HS-27A (cell line): ENCODE measurements at regions not wholly inside any gene's neighbourhood (a gene's known extent, or its start where the extent isn't known, plus 50 kb on each side); places are given as distances from the start of the nearest gene placed in this dataset.

Experiments
- DNase-seq: peaks from one replicate; pipeline ENCODE4 v3.0.0-alpha.2; 2012; ENCODE audit warnings: low read depth, missing footprints

GRCh38 chr6:105791583-105792318, 294.4 kb upstream of the PRDM1 start:
- DNase-seq = no peak

GRCh38 chr6:105791179-105791578, 295.0 kb upstream of the PRDM1 start:
- no peak for DNase-seq

DNA sequence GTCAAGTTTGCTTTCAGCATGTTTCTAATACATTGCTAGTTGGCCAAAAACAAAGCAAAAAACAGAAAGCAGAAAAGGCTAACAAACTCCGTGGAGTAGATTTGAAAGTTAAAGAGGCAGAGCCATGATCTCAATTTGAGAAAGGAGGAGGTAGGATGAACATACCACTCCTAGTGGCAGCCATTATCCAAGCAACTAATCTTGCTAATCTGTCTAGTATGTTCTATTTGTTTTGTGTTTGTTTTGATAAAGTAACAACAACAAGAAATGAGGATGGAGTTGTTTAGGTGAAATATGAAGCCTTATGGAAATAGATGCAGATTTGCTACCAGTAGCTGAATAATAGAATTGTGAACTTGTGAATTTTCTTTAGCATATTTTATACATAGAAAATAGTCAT, 295.5 kb upstream of the PRDM1 start:
- DNase-seq = no peak

GRCh38 chr6:105789935-105790334, 296.2 kb upstream of the PRDM1 start:
- DNase-seq = no peak

GRCh38 chr6:105787747-105788146, 298.4 kb upstream of the PRDM1 start:
- DNase-seq = no peak

DNA sequence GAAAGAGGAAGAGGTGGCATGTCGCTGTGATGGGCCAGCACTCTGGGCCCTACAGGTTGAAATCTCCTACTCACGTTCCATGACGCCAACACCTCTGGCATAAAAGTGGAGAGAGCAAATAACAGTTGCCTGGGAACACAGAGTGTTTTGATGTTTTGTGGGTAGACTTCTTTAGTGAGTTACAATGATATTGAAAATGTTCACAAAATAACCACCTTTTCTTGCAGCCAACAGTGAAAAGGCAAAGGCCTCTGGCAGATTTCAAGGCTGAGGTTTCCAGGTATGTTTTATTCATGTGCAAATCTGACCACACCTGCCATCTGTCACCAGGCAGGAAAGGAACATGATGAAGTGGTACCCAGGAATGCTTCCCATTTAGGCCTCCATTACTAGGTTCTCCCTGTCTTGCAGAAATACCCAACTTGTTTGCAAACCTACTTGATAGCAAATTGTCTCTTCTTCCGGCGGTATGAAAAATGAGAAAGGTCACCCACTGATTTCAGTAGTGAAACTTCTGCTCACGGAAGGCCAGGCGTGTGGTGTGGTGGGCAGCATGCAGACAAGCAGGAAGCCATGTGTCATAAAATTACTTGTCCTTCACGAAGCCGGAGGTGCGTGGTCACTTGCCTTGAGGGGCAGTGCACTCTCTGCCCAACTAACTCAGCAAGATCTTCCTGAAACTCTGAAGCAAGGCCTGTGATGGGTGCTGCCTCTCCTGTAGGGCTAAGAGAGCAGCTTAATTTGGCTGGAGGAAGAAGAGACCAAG, 299.1 kb upstream of the PRDM1 start:
- no peak for DNase-seq

- no peak for DNase-seq
Observed at GRCh38 chr6:105786449-105786848, 299.7 kb upstream of the PRDM1 start.

- DNase-seq = no peak
Observed at GRCh38 chr6:105785066-105785811, 300.9 kb upstream of the PRDM1 start.

DNA sequence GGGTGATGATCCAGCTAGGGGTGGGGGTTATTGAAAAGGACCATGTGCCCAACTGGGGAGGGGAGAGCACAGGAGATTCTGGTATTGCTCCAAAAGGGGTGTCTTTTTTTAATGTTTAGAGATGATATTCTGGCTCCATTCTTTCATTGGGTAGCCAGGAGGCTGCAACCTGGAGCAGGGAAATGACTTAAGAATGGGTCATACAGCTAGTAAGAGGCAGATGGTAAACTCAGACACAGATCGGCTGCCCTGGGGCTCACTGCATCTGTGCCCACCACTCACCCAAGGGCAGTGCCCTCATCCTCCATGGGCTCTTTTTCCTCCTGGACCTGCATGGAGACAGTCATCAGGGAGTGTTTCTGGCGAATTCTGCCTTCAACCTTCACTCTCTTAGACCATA, 302.0 kb upstream of the PRDM1 start:
- no peak for DNase-seq

DNA sequence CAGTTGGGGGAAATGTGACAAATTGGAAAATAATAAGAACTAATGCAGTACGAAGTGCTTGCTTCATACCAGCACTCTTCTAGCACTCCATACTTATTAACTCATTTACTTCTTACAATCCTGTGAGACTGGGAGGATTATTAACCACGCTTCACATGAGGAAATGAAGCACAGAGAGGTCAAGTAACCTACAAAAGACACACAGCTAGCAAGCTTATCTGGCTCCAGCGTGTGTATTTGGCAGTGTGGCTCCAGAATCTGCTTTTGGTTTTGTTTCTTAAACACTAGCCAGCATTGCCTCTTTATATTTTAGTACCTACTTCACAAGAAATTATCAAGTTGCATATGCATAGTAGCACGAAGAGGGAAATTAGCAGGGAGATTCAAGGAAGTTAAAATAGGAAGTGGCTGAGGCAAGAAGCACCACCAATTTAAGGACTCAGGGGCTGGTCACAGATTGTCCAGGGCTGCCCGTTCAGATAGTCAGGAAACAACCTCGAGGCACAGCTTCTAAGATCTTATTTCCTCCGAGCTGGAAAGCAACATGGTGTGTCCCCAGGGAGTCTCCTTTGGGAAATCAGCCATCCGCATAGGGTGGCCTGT, 302.7 kb upstream of the PRDM1 start:
- no peak for DNase-seq

- no peak for DNase-seq
Observed at GRCh38 chr6:105781915-105782314, 304.2 kb upstream of the PRDM1 start.

- no peak for DNase-seq
Observed at GRCh38 chr6:105781248-105781647, 304.9 kb upstream of the PRDM1 start.

DNA sequence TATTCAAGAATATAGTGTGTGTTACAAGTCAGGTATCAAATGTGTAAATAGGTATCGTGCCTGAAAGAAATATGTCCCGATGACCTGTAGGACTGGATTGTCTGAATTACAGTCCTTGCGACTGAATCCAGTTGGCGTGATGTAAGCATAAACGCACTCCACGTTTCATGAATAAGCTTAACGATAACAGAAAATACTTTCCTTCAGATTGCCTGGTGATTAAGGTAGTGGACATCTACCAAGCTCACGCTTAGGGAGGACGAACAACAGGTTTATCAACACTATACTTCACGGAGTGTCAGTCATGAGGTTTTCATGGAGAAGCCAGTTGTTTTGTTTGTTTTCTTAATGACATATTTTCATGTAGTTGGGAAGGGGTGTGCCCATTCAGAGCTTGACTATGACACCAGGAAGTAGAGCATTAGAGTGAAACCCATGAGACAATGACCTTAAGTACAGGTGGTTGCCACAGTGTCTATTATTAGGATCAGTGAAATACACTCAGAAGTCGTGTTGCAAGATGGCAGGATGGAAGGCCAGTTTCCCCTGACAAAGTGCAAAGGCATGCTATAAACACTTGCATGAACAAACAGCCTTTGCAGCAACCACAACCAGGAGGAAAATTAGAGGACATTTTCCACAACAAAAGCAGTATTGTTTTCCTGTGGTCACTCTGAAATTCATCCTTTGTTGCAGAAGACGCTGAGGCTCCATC, 305.8 kb upstream of the PRDM1 start:
- DNase-seq = no peak

DNA sequence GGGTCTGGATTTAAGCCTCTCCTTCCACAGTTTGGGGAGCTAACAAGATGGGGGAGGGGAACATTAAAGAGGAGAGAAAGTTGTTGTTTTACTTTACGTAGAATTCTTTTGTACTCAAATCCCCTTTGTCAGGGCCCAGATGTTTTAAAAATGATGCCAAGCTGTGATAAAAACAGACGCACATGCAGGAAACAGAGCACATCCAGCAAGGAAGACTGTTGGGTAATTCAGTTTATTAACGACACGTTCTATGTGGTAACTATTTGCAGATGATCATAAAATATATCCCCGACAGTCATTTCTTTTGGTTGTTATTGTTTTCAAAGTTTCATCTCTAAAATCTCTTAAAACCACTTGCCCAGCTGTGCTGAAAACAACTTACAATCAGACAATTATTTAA, 307.0 kb upstream of the PRDM1 start:
- DNase-seq = no peak

GRCh38 chr6:105775095-105775494, 311.0 kb upstream of the PRDM1 start:
- DNase-seq = no peak

DNA sequence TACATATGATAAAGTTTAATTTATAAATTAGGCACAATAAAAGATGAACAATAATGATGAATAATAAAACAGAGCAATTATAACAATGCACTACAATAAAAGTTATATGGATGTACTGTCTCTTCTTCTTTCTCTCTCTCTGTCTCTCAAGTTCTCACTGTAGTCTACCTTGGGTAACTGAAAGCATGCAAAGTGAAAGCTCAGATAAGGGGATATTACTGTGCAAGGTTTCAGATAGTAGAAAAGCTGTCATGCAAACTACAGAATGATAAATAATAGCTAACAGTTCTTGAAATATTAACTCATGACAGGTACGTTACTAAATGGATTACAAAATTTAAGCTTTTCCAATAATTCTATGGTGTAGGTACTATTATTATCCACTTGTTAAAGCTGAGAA, 311.9 kb upstream of the PRDM1 start:
- no peak for DNase-seq

DNA sequence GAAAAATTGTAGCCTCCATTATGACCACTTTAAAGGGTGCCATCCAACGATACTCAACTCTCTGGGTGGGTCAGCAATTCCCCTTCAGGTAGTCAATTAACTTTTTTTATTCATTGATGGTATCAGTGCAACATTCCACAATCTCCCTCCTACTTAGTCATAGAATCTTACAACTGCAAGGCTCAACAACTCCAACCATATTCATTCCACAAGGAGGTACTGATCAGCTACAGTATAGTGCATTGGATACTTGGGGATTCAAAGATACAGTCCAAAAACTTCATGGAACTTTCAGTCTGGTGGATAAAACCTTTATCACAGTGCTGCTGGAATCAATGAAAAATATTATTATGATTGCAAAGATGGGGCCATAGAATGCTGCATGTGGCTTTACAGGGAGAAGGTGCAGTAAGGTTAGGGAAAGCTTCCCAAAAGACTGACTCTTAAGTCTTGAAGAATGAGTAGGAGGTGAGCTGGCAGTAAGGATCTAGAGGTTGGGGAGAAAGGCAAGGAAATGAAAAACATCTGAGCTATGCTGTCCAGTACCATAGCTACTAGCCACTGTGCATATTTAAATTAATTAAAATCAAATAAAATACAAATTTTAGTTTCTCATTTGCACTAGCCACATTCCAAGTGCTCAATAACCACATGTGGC, 314.7 kb upstream of the PRDM1 start:
- DNase-seq = no peak

GRCh38 chr6:105769987-105770386, 316.1 kb upstream of the PRDM1 start:
- DNase-seq = no peak

DNA sequence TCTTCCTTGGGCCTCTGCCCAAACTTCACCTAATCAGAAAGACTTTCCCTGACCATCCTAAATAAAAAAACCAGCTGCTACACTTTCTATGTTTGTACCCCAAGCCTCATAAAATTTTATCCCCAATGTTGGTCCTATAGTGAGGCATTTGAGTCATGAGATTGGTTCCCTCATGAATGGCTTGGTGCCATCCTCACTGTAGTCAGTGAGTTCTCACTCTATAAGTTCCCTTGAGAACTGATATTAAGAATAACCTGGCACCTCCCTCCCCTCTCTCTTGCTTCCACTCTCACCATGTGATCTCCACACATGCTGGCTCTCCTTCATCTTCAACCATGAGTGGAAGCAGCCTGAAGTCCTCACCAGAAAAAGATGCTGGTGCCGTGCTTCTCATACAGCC, 316.9 kb upstream of the PRDM1 start:
- DNase-seq = no peak

DNA sequence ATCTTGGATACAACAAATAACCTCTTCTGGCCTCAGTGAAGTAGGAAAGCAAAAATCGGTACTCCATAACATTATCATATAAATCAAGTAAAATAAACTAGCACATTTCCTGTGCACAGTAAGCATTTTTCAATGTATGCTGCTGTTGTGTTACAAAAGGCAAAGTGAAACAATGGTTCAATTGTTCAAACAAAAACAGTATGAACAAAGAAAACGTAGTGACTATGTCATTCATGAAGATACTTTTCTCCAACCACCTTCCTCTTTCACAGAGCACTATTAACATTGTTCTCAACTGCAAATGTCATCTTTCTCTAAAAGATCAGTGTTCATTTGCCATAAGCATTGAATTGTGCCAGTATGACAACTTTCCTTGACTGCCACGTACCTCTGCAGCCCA, 318.6 kb upstream of the PRDM1 start:
- no peak for DNase-seq

DNA sequence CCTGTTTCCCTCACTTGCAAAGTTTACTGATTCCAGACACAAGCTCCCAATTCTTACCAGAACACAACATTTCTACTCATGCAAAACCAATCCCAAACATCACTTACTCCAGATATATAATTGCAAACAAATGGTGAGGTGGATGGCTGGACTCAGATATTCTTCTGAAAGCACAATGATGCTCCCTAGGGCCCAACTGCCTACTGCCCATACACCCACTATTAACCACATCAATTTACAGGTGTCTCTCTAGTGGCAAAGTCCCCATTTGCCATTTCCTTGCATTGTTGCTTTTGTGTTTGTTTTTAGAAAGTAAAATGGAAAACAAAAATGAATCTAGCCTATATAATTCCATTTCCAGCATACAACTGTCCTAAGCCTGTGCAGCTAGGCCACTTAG, 320.9 kb upstream of the PRDM1 start:
- no peak for DNase-seq
